ENCODE measurements at regions not wholly inside any gene's neighbourhood (a gene's known extent, or its start where the extent isn't known, plus 50 kb on each side); places are given as distances from the start of the nearest gene placed in this dataset.

DNA sequence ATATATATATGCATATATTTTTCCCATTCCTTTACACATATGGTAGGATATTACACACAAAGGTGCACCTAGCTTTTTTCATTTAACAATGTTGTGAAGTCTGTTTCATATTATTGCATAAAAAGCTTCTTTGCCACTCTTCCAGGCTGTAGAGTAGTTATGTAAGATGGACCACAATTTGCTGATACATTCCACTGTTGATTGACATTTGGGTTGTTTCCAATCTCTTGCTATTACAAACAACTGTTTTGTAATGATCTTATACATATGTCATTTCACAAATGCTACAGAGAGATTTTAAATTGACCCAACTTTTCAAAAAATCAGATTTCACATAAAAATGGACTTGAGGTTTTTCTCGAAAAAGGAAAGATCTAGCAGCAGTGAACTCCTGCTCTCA is 301.4 kb downstream of the CDCA7 start:
- TF ChIP-seq, protein P1, sequence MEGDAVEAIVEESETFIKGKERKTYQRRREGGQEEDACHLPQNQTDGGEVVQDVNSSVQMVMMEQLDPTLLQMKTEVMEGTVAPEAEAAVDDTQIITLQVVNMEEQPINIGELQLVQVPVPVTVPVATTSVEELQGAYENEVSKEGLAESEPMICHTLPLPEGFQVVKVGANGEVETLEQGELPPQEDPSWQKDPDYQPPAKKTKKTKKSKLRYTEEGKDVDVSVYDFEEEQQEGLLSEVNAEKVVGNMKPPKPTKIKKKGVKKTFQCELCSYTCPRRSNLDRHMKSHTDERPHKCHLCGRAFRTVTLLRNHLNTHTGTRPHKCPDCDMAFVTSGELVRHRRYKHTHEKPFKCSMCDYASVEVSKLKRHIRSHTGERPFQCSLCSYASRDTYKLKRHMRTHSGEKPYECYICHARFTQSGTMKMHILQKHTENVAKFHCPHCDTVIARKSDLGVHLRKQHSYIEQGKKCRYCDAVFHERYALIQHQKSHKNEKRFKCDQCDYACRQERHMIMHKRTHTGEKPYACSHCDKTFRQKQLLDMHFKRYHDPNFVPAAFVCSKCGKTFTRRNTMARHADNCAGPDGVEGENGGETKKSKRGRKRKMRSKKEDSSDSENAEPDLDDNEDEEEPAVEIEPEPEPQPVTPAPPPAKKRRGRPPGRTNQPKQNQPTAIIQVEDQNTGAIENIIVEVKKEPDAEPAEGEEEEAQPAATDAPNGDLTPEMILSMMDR (conservative IDR thresholded peaks at IDR 0.05; ENCODE audit: low read length): no peak
- TF ChIP-seq EZH2phosphoT487 (IDR thresholded peaks at IDR 0.05; ENCODE audit: borderline replicate concordance): no peak
